ENCODE measurements at regions not wholly inside any gene's neighbourhood (a gene's known extent, or its start where the extent isn't known, plus 50 kb on each side); places are given as distances from the start of the nearest gene placed in this dataset.

DNA sequence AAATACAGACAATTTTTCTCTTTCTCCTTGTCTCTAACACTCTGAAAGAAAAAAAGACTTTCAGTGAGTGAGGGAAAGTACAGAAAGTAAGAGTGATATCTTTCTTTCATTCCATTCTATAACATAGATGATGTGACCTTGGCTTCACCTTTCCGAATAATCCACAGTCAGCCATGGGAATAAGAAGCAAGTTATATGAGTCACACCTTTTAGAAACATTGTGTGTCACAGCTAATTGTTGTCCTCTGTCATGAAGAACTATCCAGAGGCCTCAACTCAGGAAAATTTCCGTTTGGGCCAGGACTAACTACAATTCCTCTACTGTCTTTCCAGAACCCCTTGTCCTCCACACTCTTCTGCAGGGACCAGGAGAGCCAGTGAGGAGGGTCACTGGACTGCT lies 209.7 kb upstream of the FAR2 start:
- BruUV-seq (replicated peaks) = no TSS peak
- H3K79me2 ChIP-seq (ENCODE audit: control insufficient read depth, insufficient read depth, low read length) = no peaks in the 10 kb centered on the region
- ATAC-seq (no peak), DNase-seq (ENCODE audit: low read depth, low spot score) (no peak), FAIRE-seq (no peak)
- no peak overlapping the region for H3K27ac ChIP-seq (ENCODE audit: control insufficient read depth, insufficient read depth)
- no peaks in the 10 kb centered on the region for H4K20me1 ChIP-seq (ENCODE audit: control insufficient read depth, insufficient read depth)
- WGBS (ENCODE audit: insufficient coverage, insufficient replicate concordance, low lambda C conversion rate, missing lambda C conversion rate) = 33% methylated on average over 2 of the region's 2 CpGs
- no peaks in the 10 kb centered on the region for H3K36me3 ChIP-seq (ENCODE audit: control insufficient read depth in 2 of 2, insufficient read depth in 2 of 2, low read length in 1 of 2)
- no peak overlapping the region for H3K4me2 ChIP-seq (ENCODE audit: control insufficient read depth, insufficient read depth)
- no peak overlapping the region for H3K4me3 ChIP-seq
- no peak for TF ChIP-seq GATAD2B (conservative IDR thresholded peaks at IDR 0.05; ENCODE audit: low read depth)
- TF ChIP-seq CHD2 (IDR thresholded peaks at IDR 0.05; ENCODE audit: borderline replicate concordance, low read depth, low read length) = no peak
- no peak for TF ChIP-seq SREBF2 (IDR thresholded peaks at IDR 0.05; ENCODE audit: low read length)
- no peak for TF ChIP-seq NR2C2 (IDR thresholded peaks at IDR 0.05; ENCODE audit: borderline replicate concordance, control insufficient read depth, insufficient read length, low read depth)
- no peaks in the 10 kb centered on the region for H3K4me1 ChIP-seq (ENCODE audit: control insufficient read depth, insufficient read depth, low read length)
- ChIA-PET POLR2A (no interaction called here), CTCF (no interaction called here), SMC1A (ENCODE audit: uncharacterized antibody, unreplicated experiment) (no interaction called here), RAD21 (ENCODE audit: unreplicated experiment) (no interaction called here)
- intact Hi-C loops (cut with micrococcal nuclease; ENCODE audit: unreplicated experiment) (no loop called here), in situ Hi-C loops (cut with MboI) (no loop called here)
- no peak overlapping the region for H2AFZ ChIP-seq (ENCODE audit: control insufficient read depth, low read depth, low read length)
- no peak overlapping the region for H3K9ac ChIP-seq (ENCODE audit: control insufficient read depth, insufficient read depth, low read length)
- H3K27me3 ChIP-seq (replicated peaks in 1 of 2; ENCODE audit: control insufficient read depth in 2 of 2, insufficient read depth in 2 of 2, low read length in 1 of 2) = no peaks in the 10 kb centered on the region
- no peaks in the 10 kb centered on the region for H3K9me3 ChIP-seq (replicated peaks; ENCODE audit: control insufficient read depth, insufficient read depth, low read length)

DNA sequence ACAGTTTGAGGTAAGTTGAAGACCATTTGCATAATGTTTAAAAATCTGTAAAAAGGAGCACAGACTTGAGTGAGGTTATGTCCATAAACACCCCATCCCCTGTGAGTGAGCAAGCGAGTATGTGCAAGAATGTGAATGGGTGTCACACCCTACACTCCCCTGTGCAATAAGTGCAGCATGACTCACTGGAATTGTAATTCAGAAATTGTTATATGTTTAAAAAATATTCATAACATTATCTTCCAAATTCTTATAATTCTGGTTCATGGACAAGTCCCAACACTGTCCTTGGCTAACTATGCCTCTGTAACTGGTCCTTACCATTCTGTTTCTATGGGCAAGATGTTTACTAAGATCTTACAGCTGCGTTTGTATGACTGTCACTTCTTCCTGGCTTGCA lies 207.8 kb upstream of the FAR2 start:
- FAIRE-seq (no peak), ATAC-seq (no peak), DNase-seq (ENCODE audit: low read depth, low spot score) (no peak)
- no peak overlapping the region for H3K4me2 ChIP-seq (ENCODE audit: control insufficient read depth, insufficient read depth)
- H3K27me3 ChIP-seq (replicated peaks in 1 of 2; ENCODE audit: control insufficient read depth in 2 of 2, insufficient read depth in 2 of 2, low read length in 1 of 2) = no peaks in the 10 kb centered on the region
- no peaks in the 10 kb centered on the region for H3K4me1 ChIP-seq (ENCODE audit: control insufficient read depth, insufficient read depth, low read length)
- no peaks in the 10 kb centered on the region for H4K20me1 ChIP-seq (ENCODE audit: control insufficient read depth, insufficient read depth)
- TF ChIP-seq, protein P1, sequence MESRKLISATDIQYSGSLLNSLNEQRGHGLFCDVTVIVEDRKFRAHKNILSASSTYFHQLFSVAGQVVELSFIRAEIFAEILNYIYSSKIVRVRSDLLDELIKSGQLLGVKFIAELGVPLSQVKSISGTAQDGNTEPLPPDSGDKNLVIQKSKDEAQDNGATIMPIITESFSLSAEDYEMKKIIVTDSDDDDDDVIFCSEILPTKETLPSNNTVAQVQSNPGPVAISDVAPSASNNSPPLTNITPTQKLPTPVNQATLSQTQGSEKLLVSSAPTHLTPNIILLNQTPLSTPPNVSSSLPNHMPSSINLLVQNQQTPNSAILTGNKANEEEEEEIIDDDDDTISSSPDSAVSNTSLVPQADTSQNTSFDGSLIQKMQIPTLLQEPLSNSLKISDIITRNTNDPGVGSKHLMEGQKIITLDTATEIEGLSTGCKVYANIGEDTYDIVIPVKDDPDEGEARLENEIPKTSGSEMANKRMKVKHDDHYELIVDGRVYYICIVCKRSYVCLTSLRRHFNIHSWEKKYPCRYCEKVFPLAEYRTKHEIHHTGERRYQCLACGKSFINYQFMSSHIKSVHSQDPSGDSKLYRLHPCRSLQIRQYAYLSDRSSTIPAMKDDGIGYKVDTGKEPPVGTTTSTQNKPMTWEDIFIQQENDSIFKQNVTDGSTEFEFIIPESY (IDR thresholded peaks at IDR 0.05) = no peak
- TF ChIP-seq IRF4 (IDR thresholded peaks at IDR 0.05; ENCODE audit: low read depth, low read length) = no peak
- no peak for TF ChIP-seq ZNF622 (IDR thresholded peaks at IDR 0.05)
- TF ChIP-seq FOS (IDR thresholded peaks at IDR 0.05; ENCODE audit: borderline replicate concordance, extremely low read depth, insufficient read length) = no peak
- TF ChIP-seq, protein P2, sequence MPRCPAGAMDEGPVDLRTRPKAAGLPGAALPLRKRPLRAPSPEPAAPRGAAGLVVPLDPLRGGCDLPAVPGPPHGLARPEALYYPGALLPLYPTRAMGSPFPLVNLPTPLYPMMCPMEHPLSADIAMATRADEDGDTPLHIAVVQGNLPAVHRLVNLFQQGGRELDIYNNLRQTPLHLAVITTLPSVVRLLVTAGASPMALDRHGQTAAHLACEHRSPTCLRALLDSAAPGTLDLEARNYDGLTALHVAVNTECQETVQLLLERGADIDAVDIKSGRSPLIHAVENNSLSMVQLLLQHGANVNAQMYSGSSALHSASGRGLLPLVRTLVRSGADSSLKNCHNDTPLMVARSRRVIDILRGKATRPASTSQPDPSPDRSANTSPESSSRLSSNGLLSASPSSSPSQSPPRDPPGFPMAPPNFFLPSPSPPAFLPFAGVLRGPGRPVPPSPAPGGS (IDR thresholded peaks at IDR 0.05; ENCODE audit: borderline replicate concordance, insufficient read depth, low read depth, low read length, poor library complexity, severe bottlenecking) = peak; percentile 68
- TF ChIP-seq, protein P3, sequence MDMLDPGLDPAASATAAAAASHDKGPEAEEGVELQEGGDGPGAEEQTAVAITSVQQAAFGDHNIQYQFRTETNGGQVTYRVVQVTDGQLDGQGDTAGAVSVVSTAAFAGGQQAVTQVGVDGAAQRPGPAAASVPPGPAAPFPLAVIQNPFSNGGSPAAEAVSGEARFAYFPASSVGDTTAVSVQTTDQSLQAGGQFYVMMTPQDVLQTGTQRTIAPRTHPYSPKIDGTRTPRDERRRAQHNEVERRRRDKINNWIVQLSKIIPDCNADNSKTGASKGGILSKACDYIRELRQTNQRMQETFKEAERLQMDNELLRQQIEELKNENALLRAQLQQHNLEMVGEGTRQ (IDR thresholded peaks at IDR 0.05; ENCODE audit: borderline replicate concordance, low read depth, low read length) = no peak
- SMC1A ChIA-PET (ENCODE audit: uncharacterized antibody, unreplicated experiment) = no interaction called here
- intact Hi-C loops (cut with micrococcal nuclease; ENCODE audit: unreplicated experiment) (no loop called here), in situ Hi-C loops (cut with MboI) (no loop called here)
- BruUV-seq (replicated peaks) = no TSS peak
- CTCF ChIA-PET = no interaction called here
- no peak overlapping the region for H3K27ac ChIP-seq (ENCODE audit: control insufficient read depth, insufficient read depth)
- no peaks in the 10 kb centered on the region for H3K36me3 ChIP-seq (ENCODE audit: control insufficient read depth in 2 of 2, insufficient read depth in 2 of 2, low read length in 1 of 2)
- POLR2A ChIA-PET = no interaction called here
- no peak overlapping the region for H2AFZ ChIP-seq (ENCODE audit: control insufficient read depth, low read depth, low read length)
- RAD21 ChIA-PET (ENCODE audit: unreplicated experiment) = no interaction called here
- H3K9me3 ChIP-seq (replicated peaks; ENCODE audit: control insufficient read depth, insufficient read depth, low read length) = no peaks in the 10 kb centered on the region
- no peak overlapping the region for H3K4me3 ChIP-seq
- H3K79me2 ChIP-seq (ENCODE audit: control insufficient read depth, insufficient read depth, low read length) = no peaks in the 10 kb centered on the region
- no peak overlapping the region for H3K9ac ChIP-seq (ENCODE audit: control insufficient read depth, insufficient read depth, low read length)
- WGBS (ENCODE audit: insufficient coverage, insufficient replicate concordance, low lambda C conversion rate, missing lambda C conversion rate) = 18% methylated on average over 2 of the region's 2 CpGs
